SH-SY5Y (cell line): ENCODE measurements at regions not wholly inside any gene's neighbourhood (a gene's known extent, or its start where the extent isn't known, plus 50 kb on each side); places are given as distances from the start of the nearest gene placed in this dataset.

Experiments used
- GATA2 ChIP-seq: IDR thresholded peaks from 2 replicates; pipeline ENCODE4 v1.6.1; 2011; ENCODE audit warnings: mild to moderate bottlenecking, low read depth, low read length
- GATA3 ChIP-seq: IDR thresholded peaks from 2 replicates; pipeline ENCODE4 v1.6.1; 2011; ENCODE audit warnings: low read depth, mild to moderate bottlenecking, low read length, moderate library complexity

DNA sequence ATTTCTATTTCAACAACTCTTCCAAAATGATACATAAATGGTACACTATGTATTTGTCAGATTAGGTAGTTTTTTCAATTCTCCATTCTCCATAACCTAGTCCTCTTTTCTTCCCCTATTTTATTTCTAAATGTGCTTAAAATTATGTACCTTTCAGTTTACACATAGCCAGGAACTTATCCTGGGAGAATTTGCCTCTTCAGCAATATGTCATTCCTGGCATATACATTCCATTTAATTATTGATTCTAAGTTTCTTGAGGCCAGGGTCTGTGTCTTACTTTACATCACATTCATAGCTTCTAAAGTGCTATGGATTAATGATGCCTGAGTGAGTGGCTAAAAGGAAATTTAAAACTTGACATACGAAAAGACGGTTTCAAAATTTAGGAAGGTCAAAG, 199.8 kb downstream of the PDGFRA start:
- TF ChIP-seq GATA3 (no peak), GATA2 (no peak)
